Upper lobe of left lung (tissue), 4 donors: ENCODE measurements at regions not wholly inside any gene's neighbourhood (a gene's known extent, or its start where the extent isn't known, plus 50 kb on each side); places are given as distances from the start of the nearest gene placed in this dataset.

Experiments
- EP300 ChIP-seq, 4 donors: sonication (generic); formaldehyde crosslinking; IDR thresholded peaks; one replicate each; pipeline ENCODE4 v1.5.1; 2017; ENCODE audit warnings: antibody characterized with exemption in 4 of 4, control low read depth in 2 of 4
- POLR2A ChIP-seq, 4 donors: fragments of 450-650 bp; IDR thresholded peaks; one replicate each; pipeline ENCODE4 v1.5.1; 2016 to 2017; ENCODE audit warnings: antibody characterized with exemption in 4 of 4, mild to moderate bottlenecking in 2 of 4
- POLR2AphosphoS5 ChIP-seq, 2 donors: sonication (generic); formaldehyde crosslinking; IDR thresholded peaks; one replicate each; pipeline ENCODE4 v1.5.1; 2017; ENCODE audit warnings: antibody characterized with exemption in 2 of 2
- TF ChIP-seq, protein P1 (sequence below), 6 experiments: fragments of 450-650 bp in 4 of 6; fragments of 200-600 bp in 2 of 6; sonication (generic) in 2 of 6; IDR thresholded peaks; one replicate each; pipeline ENCODE4 v1.5.1; 2016 to 2019; ENCODE audit warnings: antibody characterized with exemption in 6 of 6

DNA sequence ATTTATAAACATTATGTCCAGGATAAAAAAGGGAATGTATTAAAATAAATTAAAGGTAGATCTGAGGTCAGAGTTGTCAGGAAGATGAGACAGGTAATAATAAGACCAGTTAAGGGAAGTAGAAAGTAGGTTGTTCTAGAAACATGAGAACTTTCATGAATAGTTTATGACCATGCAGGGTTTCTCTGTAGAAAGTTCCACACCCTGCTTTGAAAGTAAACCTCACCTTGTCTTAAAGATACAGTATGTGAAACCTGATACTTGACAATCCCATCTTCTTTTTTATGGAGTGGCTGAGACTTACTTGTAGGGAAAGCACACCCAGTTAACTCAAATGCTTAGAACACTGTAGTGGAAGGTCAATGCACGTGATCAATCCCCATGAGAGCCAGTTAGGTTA lies 260.6 kb upstream of the ZNF462 start:
- TF ChIP-seq, protein P1, sequence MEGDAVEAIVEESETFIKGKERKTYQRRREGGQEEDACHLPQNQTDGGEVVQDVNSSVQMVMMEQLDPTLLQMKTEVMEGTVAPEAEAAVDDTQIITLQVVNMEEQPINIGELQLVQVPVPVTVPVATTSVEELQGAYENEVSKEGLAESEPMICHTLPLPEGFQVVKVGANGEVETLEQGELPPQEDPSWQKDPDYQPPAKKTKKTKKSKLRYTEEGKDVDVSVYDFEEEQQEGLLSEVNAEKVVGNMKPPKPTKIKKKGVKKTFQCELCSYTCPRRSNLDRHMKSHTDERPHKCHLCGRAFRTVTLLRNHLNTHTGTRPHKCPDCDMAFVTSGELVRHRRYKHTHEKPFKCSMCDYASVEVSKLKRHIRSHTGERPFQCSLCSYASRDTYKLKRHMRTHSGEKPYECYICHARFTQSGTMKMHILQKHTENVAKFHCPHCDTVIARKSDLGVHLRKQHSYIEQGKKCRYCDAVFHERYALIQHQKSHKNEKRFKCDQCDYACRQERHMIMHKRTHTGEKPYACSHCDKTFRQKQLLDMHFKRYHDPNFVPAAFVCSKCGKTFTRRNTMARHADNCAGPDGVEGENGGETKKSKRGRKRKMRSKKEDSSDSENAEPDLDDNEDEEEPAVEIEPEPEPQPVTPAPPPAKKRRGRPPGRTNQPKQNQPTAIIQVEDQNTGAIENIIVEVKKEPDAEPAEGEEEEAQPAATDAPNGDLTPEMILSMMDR (IDR thresholded peaks at IDR 0.05) = no peak
- TF ChIP-seq POLR2A (IDR thresholded peaks at IDR 0.05) (no peak), POLR2AphosphoS5 (IDR thresholded peaks at IDR 0.05) (no peak), EP300 (IDR thresholded peaks at IDR 0.05) (no peak)
